ENCODE measurements at regions not wholly inside any gene's neighbourhood (a gene's known extent, or its start where the extent isn't known, plus 50 kb on each side); places are given as distances from the start of the nearest gene placed in this dataset.

DNA sequence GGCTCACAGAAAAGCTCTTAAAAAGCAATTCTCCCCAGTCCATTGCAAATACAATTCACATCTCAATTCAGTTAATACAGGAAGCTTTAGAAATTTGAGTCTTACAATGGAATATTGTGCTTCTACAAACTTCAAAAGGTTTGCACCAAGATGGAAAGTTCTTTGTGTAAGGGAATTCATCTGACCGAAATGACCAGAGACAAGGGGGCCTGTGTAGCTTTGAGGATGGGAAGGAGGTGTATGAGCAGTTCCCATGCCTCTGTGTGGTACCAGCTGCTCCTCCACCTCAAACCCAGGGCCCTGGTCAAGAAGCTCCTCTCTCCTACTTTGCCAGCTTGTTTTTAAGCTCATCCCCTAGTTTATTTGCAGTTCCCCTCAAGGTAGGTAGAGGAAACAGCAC is 312.8 kb upstream of the PKDCC start:
- no peak overlapping the region for H3K27ac ChIP-seq (ENCODE audit: low read depth, low read length)
- Mint-ChIP-seq H3K9me3 (peaks cover 0 to 5% (median 0%) of the 10 kb centered on the region in 11 donors), H3K4me1 (peaks cover 0 to 1% (median 0%) of the 10 kb centered on the region in 7 donors), H3K27me3 (peaks cover 13 to 44% (median 20%) of the 10 kb centered on the region in 5 donors), H3K4me3 (no peak overlapping the region), H3K36me3 (no peaks in the 10 kb centered on the region), H3K27ac (no peak overlapping the region)
- CTCF ChIA-PET = no interaction called here
- no peaks in the 10 kb centered on the region for H3K27me3 ChIP-seq (ENCODE audit: control insufficient read depth in 2 of 2, insufficient read depth in 2 of 2, low read length in 2 of 2)
- DNase-seq (no peak), ATAC-seq (no peak)
- no peaks in the 10 kb centered on the region for H3K4me1 ChIP-seq (ENCODE audit: control insufficient read depth in 2 of 2, insufficient read depth in 2 of 2, low read length in 2 of 2)
- no peaks in the 10 kb centered on the region for H3K9me3 ChIP-seq (ENCODE audit: control insufficient read depth in 2 of 3, low read length in 3 of 3)
- POLR2A ChIA-PET = no interaction called here
- H3K36me3 ChIP-seq (ENCODE audit: control insufficient read depth in 2 of 3, insufficient read depth in 3 of 3, low read length in 3 of 3) = no peaks in the 10 kb centered on the region
- no peak overlapping the region for H3K4me3 ChIP-seq (ENCODE audit: low read length)
- intact Hi-C loops (cut with micrococcal nuclease) = no loop called here

DNA sequence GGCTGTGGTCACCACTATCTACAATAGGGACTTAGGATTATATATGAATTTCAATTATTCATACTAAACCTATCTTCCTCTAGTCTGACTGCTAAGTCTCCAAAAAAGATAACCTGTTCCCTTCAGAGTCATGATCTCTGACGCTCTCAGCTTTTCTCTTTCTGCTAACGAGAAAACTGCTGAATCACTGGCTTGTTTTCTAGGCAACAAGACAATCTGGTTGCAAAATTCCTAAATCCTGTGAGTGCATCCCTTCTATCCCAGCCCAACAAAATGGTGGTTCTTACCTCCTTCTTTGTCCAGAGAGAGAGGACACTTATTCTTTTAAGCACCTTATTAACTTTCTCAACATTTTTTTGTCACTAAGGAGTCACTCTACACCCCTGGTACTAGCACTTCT is 312.3 kb upstream of the PKDCC start:
- Mint-ChIP-seq H3K27me3 (peaks cover 13 to 48% (median 20%) of the 10 kb centered on the region in 5 donors), H3K9me3 (peaks cover 0 to 7% (median 0%) of the 10 kb centered on the region in 11 donors), H3K4me1 (peaks cover 0 to 1% (median 0%) of the 10 kb centered on the region in 7 donors), H3K36me3 (no peaks in the 10 kb centered on the region), H3K27ac (no peak overlapping the region), H3K4me3 (no peak overlapping the region)
- H3K4me1 ChIP-seq (ENCODE audit: control insufficient read depth in 2 of 2, insufficient read depth in 2 of 2, low read length in 2 of 2) = no peaks in the 10 kb centered on the region
- intact Hi-C loops (cut with micrococcal nuclease) = no loop called here
- H3K4me3 ChIP-seq (ENCODE audit: low read length) = no peak overlapping the region
- CTCF ChIA-PET = no interaction called here
- POLR2A ChIA-PET = no interaction called here
- peak; percentile 22 for ATAC-seq
- H3K9me3 ChIP-seq (ENCODE audit: control insufficient read depth in 2 of 3, low read length in 3 of 3) = no peaks in the 10 kb centered on the region
- no peak for DNase-seq
- H3K27ac ChIP-seq (ENCODE audit: low read depth, low read length) = no peak overlapping the region
- no peaks in the 10 kb centered on the region for H3K36me3 ChIP-seq (ENCODE audit: control insufficient read depth in 2 of 3, insufficient read depth in 3 of 3, low read length in 3 of 3)
- no peaks in the 10 kb centered on the region for H3K27me3 ChIP-seq (ENCODE audit: control insufficient read depth in 2 of 2, insufficient read depth in 2 of 2, low read length in 2 of 2)

DNA sequence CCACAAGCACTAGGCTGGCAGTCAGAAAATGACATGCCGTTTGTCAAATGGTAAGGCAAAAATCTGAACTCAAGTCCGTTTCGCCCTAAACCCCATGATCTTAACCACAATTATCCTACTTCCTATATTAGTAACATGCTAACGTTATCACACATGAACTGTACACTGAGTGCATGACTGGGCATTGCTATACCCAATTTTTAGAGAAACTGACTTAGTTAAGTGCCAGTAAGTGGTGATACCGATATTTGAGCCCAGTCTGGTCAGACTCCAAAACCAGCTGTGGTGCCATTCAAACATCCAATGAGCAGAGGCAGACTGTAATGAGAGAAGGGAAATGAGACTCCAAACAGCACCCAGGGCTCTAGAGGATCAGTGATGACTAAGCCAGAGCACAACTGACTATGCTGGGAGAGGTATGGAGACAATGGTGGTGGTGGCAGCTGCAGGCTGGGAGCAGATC is 311.7 kb upstream of the PKDCC start:
- Mint-ChIP-seq H3K9me3 (peaks cover 0 to 8% (median 2%) of the 10 kb centered on the region in 11 donors), H3K27ac (no peak overlapping the region), H3K36me3 (no peaks in the 10 kb centered on the region), H3K27me3 (peaks cover 13 to 48% (median 20%) of the 10 kb centered on the region in 5 donors), H3K4me1 (peaks cover 0 to 1% (median 0%) of the 10 kb centered on the region in 7 donors), H3K4me3 (no peak overlapping the region)
- DNase-seq (no peak), ATAC-seq (peak; percentile 80)
- Histone ChIP-seq H3K27me3 (ENCODE audit: control insufficient read depth in 2 of 2, insufficient read depth in 2 of 2, low read length in 2 of 2) (no peaks in the 10 kb centered on the region), H3K4me1 (ENCODE audit: control insufficient read depth in 2 of 2, insufficient read depth in 2 of 2, low read length in 2 of 2) (no peaks in the 10 kb centered on the region), H3K9me3 (ENCODE audit: control insufficient read depth in 2 of 3, low read length in 3 of 3) (no peaks in the 10 kb centered on the region), H3K36me3 (ENCODE audit: control insufficient read depth in 2 of 3, insufficient read depth in 3 of 3, low read length in 3 of 3) (no peaks in the 10 kb centered on the region), H3K4me3 (ENCODE audit: low read length) (no peak overlapping the region), H3K27ac (ENCODE audit: low read depth, low read length) (no peak overlapping the region)
- intact Hi-C loops (cut with micrococcal nuclease) = no loop called here
- POLR2A ChIA-PET = no interaction called here
- CTCF ChIA-PET = no interaction called here

DNA sequence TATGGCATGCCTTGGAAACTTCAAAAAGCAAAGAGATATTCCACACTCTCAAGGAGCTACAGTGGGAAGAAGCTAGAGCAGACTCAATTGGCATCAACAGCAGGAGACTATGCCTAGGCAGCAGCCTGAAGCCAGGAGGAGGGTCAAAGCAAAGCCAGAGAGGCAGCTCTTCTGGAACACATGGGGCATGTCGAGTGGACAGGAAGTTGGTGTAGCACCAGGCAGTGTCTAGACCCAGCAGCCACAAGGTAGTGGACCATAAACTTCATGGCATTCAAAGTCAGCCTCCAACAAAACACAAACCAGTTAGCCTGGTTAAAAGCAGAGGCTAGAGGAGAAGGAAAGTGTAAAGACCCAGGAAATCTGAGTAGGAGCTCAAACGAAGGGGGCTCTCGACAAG is 311.2 kb upstream of the PKDCC start:
- CTCF ChIA-PET = no interaction called here
- no peaks in the 10 kb centered on the region for H3K4me1 ChIP-seq (ENCODE audit: control insufficient read depth in 2 of 2, insufficient read depth in 2 of 2, low read length in 2 of 2)
- Mint-ChIP-seq H3K27ac (no peak overlapping the region), H3K36me3 (no peaks in the 10 kb centered on the region), H3K4me1 (peaks cover 0 to 1% (median 0%) of the 10 kb centered on the region in 7 donors), H3K4me3 (no peak overlapping the region), H3K9me3 (peaks cover 0 to 10% (median 2%) of the 10 kb centered on the region in 11 donors), H3K27me3 (peaks cover 13 to 48% (median 20%) of the 10 kb centered on the region in 5 donors)
- DNase-seq (no peak), ATAC-seq (no peak)
- intact Hi-C loops (cut with micrococcal nuclease) = no loop called here
- H3K4me3 ChIP-seq (ENCODE audit: low read length) = no peak overlapping the region
- H3K27me3 ChIP-seq (ENCODE audit: control insufficient read depth in 2 of 2, insufficient read depth in 2 of 2, low read length in 2 of 2) = no peaks in the 10 kb centered on the region
- no peaks in the 10 kb centered on the region for H3K9me3 ChIP-seq (ENCODE audit: control insufficient read depth in 2 of 3, low read length in 3 of 3)
- H3K36me3 ChIP-seq (ENCODE audit: control insufficient read depth in 2 of 3, insufficient read depth in 3 of 3, low read length in 3 of 3) = no peaks in the 10 kb centered on the region
- POLR2A ChIA-PET = no interaction called here
- no peak overlapping the region for H3K27ac ChIP-seq (ENCODE audit: low read depth, low read length)

DNA sequence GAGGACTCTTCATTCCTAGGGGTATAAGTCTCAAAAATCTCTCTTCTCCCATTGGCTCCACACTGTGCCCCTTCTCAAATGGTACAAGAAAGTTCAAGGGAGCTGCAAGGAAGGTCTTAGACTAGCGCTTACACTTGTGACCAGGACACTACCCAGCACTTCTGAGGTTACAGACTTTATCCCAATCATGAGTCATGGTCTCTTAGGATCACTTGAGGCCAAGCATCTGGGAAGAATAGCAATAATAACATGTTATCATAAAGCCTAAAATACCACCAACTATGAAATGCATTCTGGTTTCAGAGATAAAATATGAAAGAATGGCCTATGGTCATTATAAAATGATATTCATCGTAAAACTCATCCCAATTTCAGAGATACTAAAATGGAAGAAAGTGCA is 309.9 kb upstream of the PKDCC start:
- CTCF ChIA-PET = no interaction called here
- no peak overlapping the region for H3K27ac ChIP-seq (ENCODE audit: low read depth, low read length)
- intact Hi-C loops (cut with micrococcal nuclease) = no loop called here

DNA sequence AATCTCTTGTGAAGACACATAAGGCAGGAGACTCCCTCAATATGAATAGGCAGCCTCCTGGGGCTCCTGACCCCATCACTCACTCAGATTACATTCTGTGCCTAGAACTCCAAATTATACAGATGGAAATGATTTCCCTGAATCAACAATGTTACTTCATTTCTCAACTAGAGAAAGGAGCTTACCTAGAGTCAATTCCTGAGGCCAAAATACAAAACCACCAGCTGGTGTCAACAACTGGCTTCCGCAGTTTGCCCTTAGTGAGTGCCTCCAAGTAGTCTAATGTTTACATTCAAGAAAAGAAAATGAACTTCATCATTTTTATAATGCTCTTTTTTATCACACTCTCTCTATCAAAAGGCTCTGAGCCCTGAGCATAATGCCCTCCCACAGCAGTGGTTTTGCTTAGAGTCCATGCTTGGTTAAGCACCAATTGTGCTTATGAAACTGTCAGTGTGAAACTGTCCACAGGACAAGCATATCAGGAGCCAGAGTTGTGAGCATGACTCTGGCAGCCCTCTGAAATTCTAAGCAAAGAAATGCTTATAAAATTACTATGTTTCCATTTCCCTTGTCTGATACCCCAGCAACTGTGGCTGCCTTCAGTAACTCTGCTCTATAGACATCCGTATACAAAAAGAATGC is 305.7 kb upstream of the PKDCC start:
- Mint-ChIP-seq H3K27ac (no peak overlapping the region), H3K4me1 (no peaks in the 10 kb centered on the region), H3K36me3 (peaks cover 0 to 4% (median 0%) of the 10 kb centered on the region in 5 donors), H3K4me3 (no peak overlapping the region), H3K9me3 (peaks cover 0 to 23% (median 6%) of the 10 kb centered on the region in 11 donors), H3K27me3 (peaks cover 0 to 21% (median 7%) of the 10 kb centered on the region in 5 donors)
- no peak for DNase-seq
- H3K4me1 ChIP-seq (ENCODE audit: control insufficient read depth in 2 of 2, insufficient read depth in 2 of 2, low read length in 2 of 2) = no peaks in the 10 kb centered on the region
- intact Hi-C loops (cut with micrococcal nuclease) = no loop called here
- POLR2A ChIA-PET = no interaction called here
- no peaks in the 10 kb centered on the region for H3K36me3 ChIP-seq (ENCODE audit: control insufficient read depth in 2 of 3, insufficient read depth in 3 of 3, low read length in 3 of 3)
- peaks cover 0 to 4% of the 10 kb centered on the region in 2 donors for H3K27me3 ChIP-seq (ENCODE audit: control insufficient read depth in 2 of 2, insufficient read depth in 2 of 2, low read length in 2 of 2)
- ATAC-seq = no peak
- no peak overlapping the region for H3K4me3 ChIP-seq (ENCODE audit: low read length)
- CTCF ChIA-PET = interaction anchor here (0.6 kb wide), 1 partner anchor 631 kb away, joined by 3 read pairs; no protein-coding TSS in a partner anchor
- no peak overlapping the region for H3K27ac ChIP-seq (ENCODE audit: low read depth, low read length)
- no peaks in the 10 kb centered on the region for H3K9me3 ChIP-seq (ENCODE audit: control insufficient read depth in 2 of 3, low read length in 3 of 3)

More for the DNA sequence above, 309.9 kb upstream of the PKDCC start:
- Histone ChIP-seq H3K4me3 (ENCODE audit: low read length) (no peak overlapping the region), H3K4me1 (ENCODE audit: control insufficient read depth in 2 of 2, insufficient read depth in 2 of 2, low read length in 2 of 2) (no peaks in the 10 kb centered on the region), H3K9me3 (ENCODE audit: control insufficient read depth in 2 of 3, low read length in 3 of 3) (no peaks in the 10 kb centered on the region), H3K27me3 (ENCODE audit: control insufficient read depth in 2 of 2, insufficient read depth in 2 of 2, low read length in 2 of 2) (no peaks in the 10 kb centered on the region), H3K36me3 (ENCODE audit: control insufficient read depth in 2 of 3, insufficient read depth in 3 of 3, low read length in 3 of 3) (no peaks in the 10 kb centered on the region)
- Mint-ChIP-seq H3K27ac (no peak overlapping the region), H3K27me3 (peaks cover 8 to 41% (median 20%) of the 10 kb centered on the region in 5 donors), H3K4me1 (peaks cover 0 to 1% (median 0%) of the 10 kb centered on the region in 7 donors), H3K9me3 (peaks cover 0 to 10% (median 2%) of the 10 kb centered on the region in 11 donors), H3K4me3 (no peak overlapping the region), H3K36me3 (no peaks in the 10 kb centered on the region)
- ATAC-seq (no peak), DNase-seq (no peak)
- POLR2A ChIA-PET = no interaction called here

DNA sequence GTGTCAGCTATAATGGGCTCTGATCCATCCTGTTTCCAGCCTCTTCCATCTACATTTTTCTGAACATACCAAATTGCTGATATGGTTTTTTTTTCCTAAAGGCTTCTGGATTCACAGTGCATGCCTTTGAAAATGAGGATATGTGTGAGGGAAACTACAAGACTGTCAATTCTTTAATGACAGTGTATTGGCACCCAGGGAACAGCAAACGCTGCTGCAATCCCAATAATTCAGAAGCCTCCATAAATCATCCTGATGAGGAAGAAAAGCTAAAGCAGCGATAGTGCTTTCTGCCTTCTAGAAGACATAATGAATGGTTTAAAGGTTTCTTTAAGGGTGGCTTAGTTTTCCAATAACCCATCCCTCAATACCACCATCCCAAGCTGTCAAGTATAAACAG is 304.5 kb upstream of the PKDCC start:
- Histone ChIP-seq H3K36me3 (ENCODE audit: control insufficient read depth in 2 of 3, insufficient read depth in 3 of 3, low read length in 3 of 3) (no peaks in the 10 kb centered on the region), H3K27ac (ENCODE audit: low read depth, low read length) (no peak overlapping the region), H3K4me1 (ENCODE audit: control insufficient read depth in 2 of 2, insufficient read depth in 2 of 2, low read length in 2 of 2) (no peaks in the 10 kb centered on the region), H3K27me3 (ENCODE audit: control insufficient read depth in 2 of 2, insufficient read depth in 2 of 2, low read length in 2 of 2) (peaks cover 0 to 4% of the 10 kb centered on the region in 2 donors), H3K4me3 (ENCODE audit: low read length) (no peak overlapping the region), H3K9me3 (ENCODE audit: control insufficient read depth in 2 of 3, low read length in 3 of 3) (no peaks in the 10 kb centered on the region)
- Mint-ChIP-seq H3K27ac (no peak overlapping the region), H3K4me1 (no peaks in the 10 kb centered on the region), H3K27me3 (peaks cover 0 to 9% (median 0%) of the 10 kb centered on the region in 5 donors), H3K9me3 (peaks cover 0 to 23% (median 3%) of the 10 kb centered on the region in 11 donors), H3K36me3 (peaks cover 0 to 4% (median 0%) of the 10 kb centered on the region in 5 donors), H3K4me3 (no peak overlapping the region)
- intact Hi-C loops (cut with micrococcal nuclease) = no loop called here
- ATAC-seq (no peak), DNase-seq (no peak)
- CTCF ChIA-PET = no interaction called here
- POLR2A ChIA-PET = no interaction called here
